ENCODE measurements at regions not wholly inside any gene's neighbourhood (a gene's known extent, or its start where the extent isn't known, plus 50 kb on each side); places are given as distances from the start of the nearest gene placed in this dataset.

GRCh38 chr15:91717811-91718210 is 135.7 kb upstream of the SLCO3A1 start:
- H2BK5ac ChIP-seq (ENCODE audit: low read length), result no peak overlapping the region
- H3K79me2 ChIP-seq (ENCODE audit: control insufficient read depth, insufficient read depth, low read length), result no peaks in the 10 kb centered on the region
- H3K4me2 ChIP-seq (ENCODE audit: low read length), result no peak overlapping the region
- H3K4me1 ChIP-seq (ENCODE audit: control insufficient read depth, low read depth, low read length), result no peaks in the 10 kb centered on the region
- H3K4me3 ChIP-seq (ENCODE audit: low read length), result no peak overlapping the region
- H3K9ac ChIP-seq (ENCODE audit: low read length), result no peak overlapping the region
- no peak overlapping the region for H3K27ac ChIP-seq (ENCODE audit: low read depth, low read length)
- no peak overlapping the region for H4K8ac ChIP-seq (ENCODE audit: low read depth, low read length)
- H3K36me3 ChIP-seq (ENCODE audit: control insufficient read depth, insufficient read depth, low read length), result no peaks in the 10 kb centered on the region
- no peak overlapping the region for H2BK120ac ChIP-seq (ENCODE audit: low read depth, low read length)
- no peaks in the 10 kb centered on the region for H3K79me1 ChIP-seq (ENCODE audit: low read length)
- no peak overlapping the region for H3K56ac ChIP-seq (ENCODE audit: low read length)
- H3K4ac ChIP-seq (ENCODE audit: low read depth, low read length), result no peak overlapping the region
- no peaks in the 10 kb centered on the region for H3K27me3 ChIP-seq (ENCODE audit: insufficient read depth, low read length, poor library complexity)
- DNase-seq, result no peak
- H2BK15ac ChIP-seq (replicated peaks; ENCODE audit: low read depth), result no peak overlapping the region
- H2AK5ac ChIP-seq (ENCODE audit: low read length), result no peak overlapping the region
- no peak overlapping the region for H3K23ac ChIP-seq (ENCODE audit: low read length)
- no CpG with 5 or more reads among the region's 3 CpGs for WGBS (ENCODE audit: extremely low coverage, insufficient coverage, low lambda C conversion rate)
- H3K18ac ChIP-seq (ENCODE audit: low read length), result no peak overlapping the region
- H4K5ac ChIP-seq (ENCODE audit: low read length), result no peak overlapping the region

- Histone ChIP-seq H3K36me3 (ENCODE audit: control insufficient read depth, insufficient read depth, low read length) (no peaks in the 10 kb centered on the region), H3K18ac (ENCODE audit: low read length) (no peak overlapping the region), H3K56ac (ENCODE audit: low read length) (no peak overlapping the region), H4K8ac (ENCODE audit: low read depth, low read length) (no peak overlapping the region), H3K4ac (ENCODE audit: low read depth, low read length) (no peak overlapping the region), H2BK120ac (ENCODE audit: low read depth, low read length) (no peak overlapping the region), H3K4me3 (ENCODE audit: low read length) (no peak overlapping the region), H3K4me2 (ENCODE audit: low read length) (no peak overlapping the region), H3K79me2 (ENCODE audit: control insufficient read depth, insufficient read depth, low read length) (no peaks in the 10 kb centered on the region), H3K4me1 (ENCODE audit: control insufficient read depth, low read depth, low read length) (no peaks in the 10 kb centered on the region), H3K79me1 (ENCODE audit: low read length) (no peaks in the 10 kb centered on the region), H3K9ac (ENCODE audit: low read length) (no peak overlapping the region), H4K5ac (ENCODE audit: low read length) (no peak overlapping the region), H2AK5ac (ENCODE audit: low read length) (no peak overlapping the region), H3K23ac (ENCODE audit: low read length) (no peak overlapping the region), H2BK5ac (ENCODE audit: low read length) (no peak overlapping the region), H3K27me3 (ENCODE audit: insufficient read depth, low read length, poor library complexity) (no peaks in the 10 kb centered on the region), H2BK15ac (replicated peaks; ENCODE audit: low read depth) (no peak overlapping the region), H3K27ac (ENCODE audit: low read depth, low read length) (no peak overlapping the region)
- WGBS (ENCODE audit: extremely low coverage, insufficient coverage, low lambda C conversion rate), result 100% methylated on average over 2 of the region's 6 CpGs
- no peak for DNase-seq
Measured at GRCh38 chr15:91723959-91724358, 129.5 kb upstream of the SLCO3A1 start.

DNA sequence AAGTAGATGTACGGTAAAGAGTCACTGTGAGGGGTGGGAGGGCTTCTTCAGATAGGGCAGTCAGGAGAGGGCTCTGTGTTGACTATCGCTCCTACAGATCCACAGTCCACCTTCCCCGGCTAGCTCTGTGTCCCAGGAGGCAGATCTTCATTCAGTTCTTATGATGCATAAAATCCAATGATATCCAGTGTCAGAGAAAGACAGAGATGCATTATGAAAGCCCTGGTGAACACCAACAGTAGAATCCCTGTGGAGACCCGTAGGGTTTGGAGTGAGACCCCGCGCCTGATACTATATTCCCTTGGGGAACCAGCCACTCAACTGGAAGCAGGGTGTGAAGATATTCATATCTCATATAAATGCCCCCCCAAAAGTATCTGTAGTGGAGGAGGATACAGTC is 119.8 kb upstream of the SLCO3A1 start:
- no peaks in the 10 kb centered on the region for H3K79me2 ChIP-seq (ENCODE audit: control insufficient read depth, insufficient read depth, low read length)
- no peak overlapping the region for H3K56ac ChIP-seq (ENCODE audit: low read length)
- no CpG with 5 or more reads among the region's 6 CpGs for WGBS (ENCODE audit: extremely low coverage, insufficient coverage, low lambda C conversion rate)
- no peak overlapping the region for H2AK5ac ChIP-seq (ENCODE audit: low read length)
- no peak for DNase-seq
- H3K4me2 ChIP-seq (ENCODE audit: low read length), result no peak overlapping the region
- no peak overlapping the region for H3K9ac ChIP-seq (ENCODE audit: low read length)
- H3K36me3 ChIP-seq (ENCODE audit: control insufficient read depth, insufficient read depth, low read length), result no peaks in the 10 kb centered on the region
- no peaks in the 10 kb centered on the region for H3K4me1 ChIP-seq (ENCODE audit: control insufficient read depth, low read depth, low read length)
- H4K5ac ChIP-seq (ENCODE audit: low read length), result no peak overlapping the region
- no peak overlapping the region for H3K4ac ChIP-seq (ENCODE audit: low read depth, low read length)
- no peak overlapping the region for H4K8ac ChIP-seq (ENCODE audit: low read depth, low read length)
- H3K27me3 ChIP-seq (ENCODE audit: insufficient read depth, low read length, poor library complexity), result no peaks in the 10 kb centered on the region
- no peak overlapping the region for H3K18ac ChIP-seq (ENCODE audit: low read length)
- no peaks in the 10 kb centered on the region for H3K79me1 ChIP-seq (ENCODE audit: low read length)
- H2BK5ac ChIP-seq (ENCODE audit: low read length), result no peak overlapping the region
- H3K23ac ChIP-seq (ENCODE audit: low read length), result no peak overlapping the region
- H3K27ac ChIP-seq (ENCODE audit: low read depth, low read length), result no peak overlapping the region
- H2BK15ac ChIP-seq (replicated peaks; ENCODE audit: low read depth), result no peak overlapping the region
- H2BK120ac ChIP-seq (ENCODE audit: low read depth, low read length), result no peak overlapping the region
- no peak overlapping the region for H3K4me3 ChIP-seq (ENCODE audit: low read length)

DNA sequence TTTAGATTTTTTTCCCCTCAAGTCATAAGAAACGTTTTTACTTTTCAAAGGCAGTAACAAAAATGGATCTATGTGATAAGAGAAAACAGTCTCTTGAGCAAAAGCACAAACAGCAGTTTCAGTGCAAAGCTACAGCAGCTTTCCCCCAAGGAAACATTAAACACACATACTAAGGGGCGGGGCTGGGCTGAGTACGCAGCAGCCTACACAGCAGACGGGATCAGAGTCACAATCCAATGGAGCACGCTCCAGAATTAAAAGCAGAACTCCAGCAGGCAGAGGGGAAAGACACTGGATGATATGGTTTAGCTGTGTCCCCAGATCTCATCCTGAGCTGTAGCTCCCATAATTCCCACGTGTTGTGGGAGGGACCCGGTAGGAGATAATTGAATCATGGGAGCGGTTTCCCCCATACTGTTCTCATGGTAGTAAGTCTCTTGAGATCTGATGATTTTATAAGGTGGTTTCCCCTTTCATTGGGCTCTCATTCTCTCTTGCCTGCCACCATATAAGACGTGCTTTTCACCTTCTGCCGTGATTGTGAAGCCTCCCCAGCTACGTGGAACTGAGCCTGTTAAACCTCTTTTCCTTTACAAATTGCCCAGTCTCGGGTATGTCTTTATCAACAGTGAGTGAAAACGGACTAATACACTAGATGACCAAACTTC is 116.2 kb upstream of the SLCO3A1 start:
- Histone ChIP-seq H2BK5ac (ENCODE audit: low read length) (no peak overlapping the region), H3K27ac (ENCODE audit: low read depth, low read length) (no peak overlapping the region), H2AK5ac (ENCODE audit: low read length) (no peak overlapping the region), H3K4me2 (ENCODE audit: low read length) (no peak overlapping the region), H3K36me3 (ENCODE audit: control insufficient read depth, insufficient read depth, low read length) (no peaks in the 10 kb centered on the region), H3K4me3 (ENCODE audit: low read length) (no peak overlapping the region), H4K5ac (ENCODE audit: low read length) (no peak overlapping the region), H3K9ac (ENCODE audit: low read length) (no peak overlapping the region), H2BK120ac (ENCODE audit: low read depth, low read length) (no peak overlapping the region), H3K79me1 (ENCODE audit: low read length) (no peaks in the 10 kb centered on the region), H3K79me2 (ENCODE audit: control insufficient read depth, insufficient read depth, low read length) (no peaks in the 10 kb centered on the region), H3K4me1 (ENCODE audit: control insufficient read depth, low read depth, low read length) (no peaks in the 10 kb centered on the region), H4K8ac (ENCODE audit: low read depth, low read length) (no peak overlapping the region), H3K23ac (ENCODE audit: low read length) (no peak overlapping the region), H2BK15ac (replicated peaks; ENCODE audit: low read depth) (no peak overlapping the region), H3K27me3 (ENCODE audit: insufficient read depth, low read length, poor library complexity) (no peaks in the 10 kb centered on the region), H3K56ac (ENCODE audit: low read length) (no peak overlapping the region), H3K4ac (ENCODE audit: low read depth, low read length) (no peak overlapping the region), H3K18ac (ENCODE audit: low read length) (no peak overlapping the region)
- no CpG with 5 or more reads among the region's 13 CpGs for WGBS (ENCODE audit: extremely low coverage, insufficient coverage, low lambda C conversion rate)
- DNase-seq, result no peak

DNA sequence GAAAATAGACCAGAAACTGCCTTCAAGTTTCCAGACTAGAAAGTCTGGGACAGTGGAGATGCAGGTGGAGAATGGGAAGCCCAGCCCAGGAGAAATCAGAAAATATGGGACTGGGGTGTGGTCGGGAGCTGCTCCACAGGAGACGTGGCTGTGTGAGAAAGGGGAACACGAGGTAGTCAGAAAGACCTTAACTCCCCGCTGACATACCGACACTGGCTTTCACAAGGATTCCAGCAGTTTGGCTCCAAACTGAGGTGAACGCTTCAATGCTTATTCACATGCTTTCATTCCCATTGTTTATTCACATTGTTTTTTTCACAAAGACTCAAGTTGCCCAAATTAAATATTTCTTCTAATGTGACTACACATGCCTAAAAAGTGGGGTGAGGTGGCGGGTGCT is 111.5 kb upstream of the SLCO3A1 start:
- DNase-seq, result no peak
- no CpG with 5 or more reads among the region's 7 CpGs for WGBS (ENCODE audit: extremely low coverage, insufficient coverage, low lambda C conversion rate)

GRCh38 chr15:91751611-91752010 is 101.9 kb upstream of the SLCO3A1 start:
- Histone ChIP-seq H3K18ac (ENCODE audit: low read length) (no peak overlapping the region), H3K79me2 (ENCODE audit: control insufficient read depth, insufficient read depth, low read length) (no peaks in the 10 kb centered on the region), H3K4me3 (ENCODE audit: low read length) (no peak overlapping the region), H4K5ac (ENCODE audit: low read length) (no peak overlapping the region), H3K9ac (ENCODE audit: low read length) (no peak overlapping the region), H3K4ac (ENCODE audit: low read depth, low read length) (no peak overlapping the region), H3K23ac (ENCODE audit: low read length) (no peak overlapping the region), H3K4me1 (ENCODE audit: control insufficient read depth, low read depth, low read length) (peaks cover 3% of the 10 kb centered on the region), H4K8ac (ENCODE audit: low read depth, low read length) (no peak overlapping the region), H3K56ac (ENCODE audit: low read length) (no peak overlapping the region), H2BK5ac (ENCODE audit: low read length) (no peak overlapping the region), H2AK5ac (ENCODE audit: low read length) (no peak overlapping the region), H3K36me3 (ENCODE audit: control insufficient read depth, insufficient read depth, low read length) (no peaks in the 10 kb centered on the region), H3K27me3 (ENCODE audit: insufficient read depth, low read length, poor library complexity) (no peaks in the 10 kb centered on the region), H3K4me2 (ENCODE audit: low read length) (no peak overlapping the region), H2BK15ac (replicated peaks; ENCODE audit: low read depth) (no peak overlapping the region), H3K27ac (ENCODE audit: low read depth, low read length) (no peak overlapping the region), H2BK120ac (ENCODE audit: low read depth, low read length) (no peak overlapping the region), H3K79me1 (ENCODE audit: low read length) (no peaks in the 10 kb centered on the region)
- no peak for DNase-seq
- no CpG with 5 or more reads among the region's 2 CpGs for WGBS (ENCODE audit: extremely low coverage, insufficient coverage, low lambda C conversion rate)

More for the DNA sequence above, 111.5 kb upstream of the SLCO3A1 start:
- no peak overlapping the region for H2BK5ac ChIP-seq (ENCODE audit: low read length)
- H3K18ac ChIP-seq (ENCODE audit: low read length), result no peak overlapping the region
- no peaks in the 10 kb centered on the region for H3K4me1 ChIP-seq (ENCODE audit: control insufficient read depth, low read depth, low read length)
- no peaks in the 10 kb centered on the region for H3K79me1 ChIP-seq (ENCODE audit: low read length)
- H3K27me3 ChIP-seq (ENCODE audit: insufficient read depth, low read length, poor library complexity), result no peaks in the 10 kb centered on the region
- H2AK5ac ChIP-seq (ENCODE audit: low read length), result no peak overlapping the region
- H3K9ac ChIP-seq (ENCODE audit: low read length), result no peak overlapping the region
- no peak overlapping the region for H3K4me3 ChIP-seq (ENCODE audit: low read length)
- no peak overlapping the region for H3K23ac ChIP-seq (ENCODE audit: low read length)
- H2BK120ac ChIP-seq (ENCODE audit: low read depth, low read length), result no peak overlapping the region
- no peak overlapping the region for H3K4me2 ChIP-seq (ENCODE audit: low read length)
- no peaks in the 10 kb centered on the region for H3K79me2 ChIP-seq (ENCODE audit: control insufficient read depth, insufficient read depth, low read length)
- H4K8ac ChIP-seq (ENCODE audit: low read depth, low read length), result no peak overlapping the region
- no peak overlapping the region for H3K4ac ChIP-seq (ENCODE audit: low read depth, low read length)
- H4K5ac ChIP-seq (ENCODE audit: low read length), result no peak overlapping the region
- no peak overlapping the region for H3K27ac ChIP-seq (ENCODE audit: low read depth, low read length)
- H3K56ac ChIP-seq (ENCODE audit: low read length), result no peak overlapping the region
- no peaks in the 10 kb centered on the region for H3K36me3 ChIP-seq (ENCODE audit: control insufficient read depth, insufficient read depth, low read length)
- H2BK15ac ChIP-seq (replicated peaks; ENCODE audit: low read depth), result no peak overlapping the region
